ENCODE measurements at regions not wholly inside any gene's neighbourhood (a gene's known extent, or its start where the extent isn't known, plus 50 kb on each side); places are given as distances from the start of the nearest gene placed in this dataset.

DNA sequence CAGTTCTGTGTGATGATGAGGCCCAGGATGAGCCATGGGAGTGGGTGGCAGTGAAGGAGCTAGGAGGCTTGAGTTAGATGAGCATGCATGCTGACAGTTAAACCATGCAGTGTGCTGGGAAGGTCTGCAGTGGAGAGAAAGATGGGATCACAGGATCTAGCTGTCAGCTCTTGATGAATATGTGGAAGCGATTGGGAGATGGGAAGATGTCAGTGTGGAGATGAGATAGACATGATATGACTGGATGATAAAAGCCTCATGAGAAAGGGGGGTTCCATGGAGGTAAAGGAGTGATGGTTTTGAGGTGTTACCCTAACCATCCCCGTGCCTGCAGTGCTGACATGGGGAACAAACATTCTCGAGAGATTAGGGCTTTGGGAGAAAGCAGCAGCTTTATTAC lies 165.0 kb upstream of the CTBP2 start:
- DNase-seq (ENCODE audit: low spot score), result no peak
- peaks cover 20% of the 10 kb centered on the region for H3K27me3 Mint-ChIP-seq (ENCODE audit: low read depth)
- no peaks in the 10 kb centered on the region for H3K4me1 Mint-ChIP-seq (ENCODE audit: low read depth)
- peaks cover 1% of the 10 kb centered on the region for H3K36me3 Mint-ChIP-seq (ENCODE audit: low read depth)
- peaks cover 15% of the 10 kb centered on the region for H3K9me3 Mint-ChIP-seq (ENCODE audit: low read depth)
- TF ChIP-seq, protein P1, sequence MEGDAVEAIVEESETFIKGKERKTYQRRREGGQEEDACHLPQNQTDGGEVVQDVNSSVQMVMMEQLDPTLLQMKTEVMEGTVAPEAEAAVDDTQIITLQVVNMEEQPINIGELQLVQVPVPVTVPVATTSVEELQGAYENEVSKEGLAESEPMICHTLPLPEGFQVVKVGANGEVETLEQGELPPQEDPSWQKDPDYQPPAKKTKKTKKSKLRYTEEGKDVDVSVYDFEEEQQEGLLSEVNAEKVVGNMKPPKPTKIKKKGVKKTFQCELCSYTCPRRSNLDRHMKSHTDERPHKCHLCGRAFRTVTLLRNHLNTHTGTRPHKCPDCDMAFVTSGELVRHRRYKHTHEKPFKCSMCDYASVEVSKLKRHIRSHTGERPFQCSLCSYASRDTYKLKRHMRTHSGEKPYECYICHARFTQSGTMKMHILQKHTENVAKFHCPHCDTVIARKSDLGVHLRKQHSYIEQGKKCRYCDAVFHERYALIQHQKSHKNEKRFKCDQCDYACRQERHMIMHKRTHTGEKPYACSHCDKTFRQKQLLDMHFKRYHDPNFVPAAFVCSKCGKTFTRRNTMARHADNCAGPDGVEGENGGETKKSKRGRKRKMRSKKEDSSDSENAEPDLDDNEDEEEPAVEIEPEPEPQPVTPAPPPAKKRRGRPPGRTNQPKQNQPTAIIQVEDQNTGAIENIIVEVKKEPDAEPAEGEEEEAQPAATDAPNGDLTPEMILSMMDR (IDR thresholded peaks at IDR 0.05), result no peak
- no peak overlapping the region for H3K4me3 Mint-ChIP-seq (ENCODE audit: unreplicated experiment)
- H3K27ac Mint-ChIP-seq (ENCODE audit: unreplicated experiment), result no peak overlapping the region

DNA sequence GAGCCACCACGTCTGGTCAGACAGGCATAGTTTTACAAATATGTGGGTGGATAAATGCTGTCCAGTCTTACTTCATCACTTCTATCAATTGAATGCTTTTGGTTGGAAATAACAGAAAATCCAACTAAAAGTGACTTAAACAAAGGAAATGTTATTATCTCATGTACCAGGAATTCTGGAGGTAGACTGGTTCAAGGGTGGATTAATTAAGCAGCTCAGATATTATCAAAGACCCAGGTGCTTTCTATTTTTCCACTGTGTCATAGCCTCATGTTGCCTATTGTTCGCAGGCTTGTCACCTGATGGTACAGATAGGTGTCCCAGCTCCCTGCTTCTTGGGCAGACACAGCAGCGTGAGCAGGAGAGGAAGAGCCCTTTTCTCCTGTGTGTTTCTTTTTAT lies 156.1 kb upstream of the CTBP2 start:
- TF ChIP-seq, protein P1 (IDR thresholded peaks at IDR 0.05), result no peak
- Mint-ChIP-seq H3K27me3 (ENCODE audit: low read depth) (peaks cover 12% of the 10 kb centered on the region), H3K36me3 (ENCODE audit: low read depth) (peaks cover 2% of the 10 kb centered on the region), H3K27ac (ENCODE audit: unreplicated experiment) (no peak overlapping the region), H3K9me3 (ENCODE audit: low read depth) (peaks cover 10% of the 10 kb centered on the region), H3K4me1 (ENCODE audit: low read depth) (no peaks in the 10 kb centered on the region), H3K4me3 (ENCODE audit: unreplicated experiment) (no peak overlapping the region)
- DNase-seq (ENCODE audit: low spot score), result no peak

DNA sequence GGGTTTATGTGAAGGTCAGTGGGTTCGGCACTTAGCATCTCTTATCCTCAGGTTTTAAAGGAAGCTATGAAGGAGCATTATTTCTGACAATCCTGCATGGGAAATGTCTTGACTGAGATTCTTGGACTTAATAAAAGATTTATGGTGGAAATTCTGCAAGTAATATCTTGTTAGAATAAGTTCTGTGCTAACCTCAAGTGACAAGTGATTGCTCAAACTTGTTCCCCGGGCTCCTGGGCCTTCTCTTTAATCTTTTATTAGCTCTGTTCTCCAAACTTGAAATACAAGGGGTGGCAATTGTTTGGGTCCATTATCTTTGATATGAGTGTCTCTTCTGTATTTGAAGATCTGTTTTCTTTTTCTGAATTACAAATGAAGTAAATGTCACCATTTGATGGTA lies 140.6 kb upstream of the CTBP2 start:
- no peaks in the 10 kb centered on the region for H3K9me3 Mint-ChIP-seq (ENCODE audit: low read depth)

DNA sequence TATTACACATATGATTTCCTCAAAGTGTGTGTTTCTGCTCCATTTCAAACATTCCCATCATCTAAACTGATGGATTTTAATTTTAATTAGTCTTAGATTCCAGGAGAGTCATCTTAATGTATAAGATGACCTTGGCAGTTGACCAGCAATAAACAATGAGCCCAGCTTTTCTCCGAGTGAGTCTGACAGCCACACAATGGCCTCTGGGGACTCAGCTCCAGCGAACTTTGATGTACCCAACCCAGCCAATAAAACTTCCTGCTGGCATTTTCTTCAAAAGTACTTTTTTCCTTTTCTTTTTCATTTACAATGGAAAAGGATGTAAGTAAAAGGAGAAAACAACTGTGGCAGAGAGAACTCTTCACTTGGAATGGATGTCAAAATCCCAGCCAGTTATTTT lies 139.1 kb upstream of the CTBP2 start:
- H3K4me3 Mint-ChIP-seq (ENCODE audit: unreplicated experiment), result no peak overlapping the region
- H3K27me3 Mint-ChIP-seq (ENCODE audit: low read depth), result peaks cover 29% of the 10 kb centered on the region
- no peak for DNase-seq (ENCODE audit: low spot score)
- no peaks in the 10 kb centered on the region for H3K36me3 Mint-ChIP-seq (ENCODE audit: low read depth)
- no peaks in the 10 kb centered on the region for H3K9me3 Mint-ChIP-seq (ENCODE audit: low read depth)
- no peaks in the 10 kb centered on the region for H3K4me1 Mint-ChIP-seq (ENCODE audit: low read depth)
- H3K27ac Mint-ChIP-seq (ENCODE audit: unreplicated experiment), result no peak overlapping the region
- TF ChIP-seq, protein P1 (IDR thresholded peaks at IDR 0.05), result no peak

More for the DNA sequence above, 140.6 kb upstream of the CTBP2 start:
- TF ChIP-seq, protein P1 (IDR thresholded peaks at IDR 0.05), result no peak
- H3K4me3 Mint-ChIP-seq (ENCODE audit: unreplicated experiment), result no peak overlapping the region
- H3K36me3 Mint-ChIP-seq (ENCODE audit: low read depth), result no peaks in the 10 kb centered on the region
- DNase-seq (ENCODE audit: low spot score), result no peak
- no peak overlapping the region for H3K27ac Mint-ChIP-seq (ENCODE audit: unreplicated experiment)
- H3K4me1 Mint-ChIP-seq (ENCODE audit: low read depth), result no peaks in the 10 kb centered on the region
- peaks cover 25% of the 10 kb centered on the region for H3K27me3 Mint-ChIP-seq (ENCODE audit: low read depth)

DNA sequence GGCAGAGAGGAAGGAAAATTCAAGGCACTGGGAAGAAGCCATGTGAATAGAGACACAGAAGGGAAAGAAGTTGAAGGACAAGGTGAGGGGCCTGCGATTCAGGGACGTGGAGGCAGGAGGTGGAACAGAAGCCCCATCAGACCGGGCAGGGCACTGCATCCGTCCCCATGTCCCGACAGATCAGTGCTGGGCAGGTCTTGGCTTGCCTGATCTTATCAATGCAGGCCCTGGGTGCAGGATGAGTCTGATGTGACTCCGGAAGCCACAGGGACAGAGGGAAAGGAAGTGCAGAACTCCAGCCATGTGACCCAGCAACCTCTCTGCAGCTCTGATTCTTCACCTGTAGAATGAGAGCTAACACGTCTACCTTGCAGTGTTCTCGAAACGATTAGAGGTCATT lies 136.2 kb upstream of the CTBP2 start:
- no peaks in the 10 kb centered on the region for H3K36me3 Mint-ChIP-seq (ENCODE audit: low read depth)
- no peak overlapping the region for H3K4me3 Mint-ChIP-seq (ENCODE audit: unreplicated experiment)
- TF ChIP-seq, protein P1 (IDR thresholded peaks at IDR 0.05), result no peak
- no peak overlapping the region for H3K27ac Mint-ChIP-seq (ENCODE audit: unreplicated experiment)
- H3K27me3 Mint-ChIP-seq (ENCODE audit: low read depth), result peaks cover 48% of the 10 kb centered on the region
- DNase-seq (ENCODE audit: low spot score), result no peak
- no peaks in the 10 kb centered on the region for H3K4me1 Mint-ChIP-seq (ENCODE audit: low read depth)
- H3K9me3 Mint-ChIP-seq (ENCODE audit: low read depth), result no peaks in the 10 kb centered on the region
